ENCODE measurements at regions not wholly inside any gene's neighbourhood (a gene's known extent, or its start where the extent isn't known, plus 50 kb on each side); places are given as distances from the start of the nearest gene placed in this dataset.

- DNase-seq (ENCODE audit: low spot score) = no peak
These were observed 99.8 kb downstream of the TES start for GRCh38 chr7:116310141-116310540.

GRCh38 chr7:116311259-116311658 lies 100.9 kb downstream of the TES start:
- no peak for DNase-seq (ENCODE audit: low spot score)

- no peak for DNase-seq (ENCODE audit: low spot score)
These were observed 101.6 kb downstream of the TES start for GRCh38 chr7:116311816-116312471.

GRCh38 chr7:116315293-116315692 lies 105.0 kb downstream of the TES start:
- DNase-seq (ENCODE audit: low spot score) = no peak

- no peak for DNase-seq (ENCODE audit: low spot score)
These were observed 105.5 kb downstream of the TES start for GRCh38 chr7:116315803-116316202.

GRCh38 chr7:116316838-116317628 lies 106.7 kb downstream of the TES start:
- no peak for DNase-seq (ENCODE audit: low spot score)

- DNase-seq (ENCODE audit: low spot score) = no peak
These were observed 107.6 kb downstream of the TES start for GRCh38 chr7:116317907-116318306.

GRCh38 chr7:116322541-116322940 lies 112.2 kb downstream of the TES start:
- no peak for DNase-seq (ENCODE audit: low spot score)

GRCh38 chr7:116324582-116324981 lies 114.2 kb downstream of the TES start:
- DNase-seq (ENCODE audit: low spot score) = no peak

GRCh38 chr7:116325517-116325916 lies 115.2 kb downstream of the TES start:
- DNase-seq (ENCODE audit: low spot score) = no peak

- no peak for DNase-seq (ENCODE audit: low spot score)
These were observed 116.8 kb downstream of the TES start for GRCh38 chr7:116327135-116327534.

- DNase-seq (ENCODE audit: low spot score) = no peak
These were observed 117.4 kb downstream of the TES start for GRCh38 chr7:116327752-116328151.

GRCh38 chr7:116328161-116328560 lies 117.8 kb downstream of the TES start:
- DNase-seq (ENCODE audit: low spot score) = no peak

GRCh38 chr7:116329686-116330503 lies 119.6 kb downstream of the TES start:
- no peak for DNase-seq (ENCODE audit: low spot score)

- DNase-seq (ENCODE audit: low spot score) = no peak
These were observed 120.7 kb downstream of the TES start for GRCh38 chr7:116331020-116331419.

- no peak for DNase-seq (ENCODE audit: low spot score)
These were observed 122.4 kb downstream of the TES start for GRCh38 chr7:116332766-116333165.

GRCh38 chr7:116334555-116334954 lies 124.2 kb downstream of the TES start:
- no peak for DNase-seq (ENCODE audit: low spot score)

GRCh38 chr7:116337018-116337417 lies 126.7 kb downstream of the TES start:
- DNase-seq (ENCODE audit: low spot score) = no peak

GRCh38 chr7:116337800-116338199 lies 127.5 kb downstream of the TES start:
- DNase-seq (ENCODE audit: low spot score) = no peak

GRCh38 chr7:116339564-116339963 lies 129.2 kb downstream of the TES start:
- DNase-seq (ENCODE audit: low spot score) = no peak

GRCh38 chr7:116340201-116340847 lies 130.0 kb downstream of the TES start:
- DNase-seq (ENCODE audit: low spot score) = no peak

Measured in NAMALWA (cell line).